H1 (cell line): ENCODE measurements at regions not wholly inside any gene's neighbourhood (a gene's known extent, or its start where the extent isn't known, plus 50 kb on each side); places are given as distances from the start of the nearest gene placed in this dataset.

Experiments
- CTCF ChIA-PET: fragments of 300-600 bp; sonication (Branson Sonifier 250); formaldehyde crosslinking; loops from one replicate; lab custom pipeline; 2021; ENCODE audit not compliant: partially characterized antibody; lab: Charles Lee
- POLR2A ChIA-PET: fragments of 300-600 bp; sonication (Branson Sonifier 250); formaldehyde crosslinking; loops from one replicate; lab custom pipeline; 2021; ENCODE audit warnings: inconsistent platforms; ENCODE audit not compliant: partially characterized antibody; lab: Charles Lee
- DNase-seq, 2 experiments: peaks; one replicate each; pipeline versions ENCODE4 v3.0.0 to v3.0.0-alpha.2; 2010 to 2022; ENCODE audit warnings: low spot score in 2 of 2, low read depth in 1 of 2, mixed read lengths in 1 of 2
- FAIRE-seq: peaks from 2 replicates; lab custom pipeline; 2011; peaks lifted over from hg19 to GRCh38; lab: Jason Lieb, UNC
- H2AFZ ChIP-seq: 2 replicates; pipeline ENCODE4 v1.8.1; 2012; ENCODE audit warnings: low read length, inconsistent platforms
- H2AK5ac ChIP-seq: 2 replicates; pipeline ENCODE4 v1.6.1; 2013; ENCODE audit warnings: low read depth, low read length
- H2BK120ac ChIP-seq: replicated peaks from 2 replicates; pipeline ENCODE3; 2013; ENCODE audit warnings: low read depth, low read length, inconsistent platforms
- H2BK12ac ChIP-seq: 2 replicates; pipeline ENCODE4 v1.6.1; 2013; ENCODE audit warnings: low read depth, low read length
- H2BK15ac ChIP-seq: 2 replicates; pipeline ENCODE4 v1.6.1; 2013; ENCODE audit warnings: low read length
- H2BK20ac ChIP-seq: 2 replicates; pipeline ENCODE4 v1.6.1; 2013; ENCODE audit warnings: low read length
- H2BK5ac ChIP-seq: 2 replicates; pipeline ENCODE4 v1.6.1; 2013; ENCODE audit warnings: low read depth, low read length
- H3K14ac ChIP-seq: 2 replicates; pipeline ENCODE4 v1.6.1; 2013; ENCODE audit warnings: inconsistent platforms; ENCODE audit not compliant: insufficient read length
- H3K18ac ChIP-seq: 2 replicates; pipeline ENCODE4 v1.6.1; 2013; ENCODE audit warnings: low read length; ENCODE audit errors: extremely low read depth
- H3K23ac ChIP-seq: 2 replicates; pipeline ENCODE4 v1.6.1; 2013; ENCODE audit warnings: inconsistent platforms; ENCODE audit not compliant: insufficient read length
- H3K23me2 ChIP-seq: 2 replicates; pipeline ENCODE4 v1.6.1; 2013; ENCODE audit warnings: low read depth, low read length
- H3K27ac ChIP-seq: 2 replicates; pipeline ENCODE4 v1.6.1; 2011; ENCODE audit warnings: low read depth, low read length, inconsistent platforms
- H3K27me3 ChIP-seq, 4 experiments: replicated peaks in 1 of 4; 1 replicate in 1 of 4; 2 replicates in 3 of 4; pipeline versions ENCODE4 v1.6.1 to v1.8.1; 2011 to 2013; ENCODE audit warnings: low read length in 3 of 4, mild to moderate bottlenecking in 3 of 4, inconsistent platforms in 2 of 4, mixed read lengths in 2 of 4, moderate library complexity in 1 of 4; ENCODE audit not compliant: control insufficient read depth in 3 of 4, insufficient read depth in 3 of 4; ENCODE audit errors: extremely low read depth in 1 of 4
- H3K36me3 ChIP-seq, 4 experiments: 2 replicates each; pipeline versions ENCODE4 v1.6.1 to v1.8.1; 2011 to 2013; ENCODE audit warnings: mild to moderate bottlenecking in 4 of 4, low read length in 3 of 4, moderate library complexity in 2 of 4, control low read depth in 1 of 4, inconsistent platforms in 1 of 4; ENCODE audit not compliant: insufficient read depth in 4 of 4, control insufficient read depth in 2 of 4
- H3K4ac ChIP-seq: replicated peaks from 2 replicates; pipeline ENCODE3; 2013; ENCODE audit warnings: low read length, low read depth, mixed read lengths, inconsistent platforms; ENCODE audit not compliant: insufficient read length
- H3K4me1 ChIP-seq, 4 experiments: replicated peaks in 1 of 4; 1 replicate in 1 of 4; 2 replicates in 3 of 4; pipeline versions ENCODE4 v1.6.1 to v1.8.1; 2011 to 2013; ENCODE audit warnings: low read length in 3 of 4, inconsistent platforms in 2 of 4, mixed read lengths in 1 of 4; ENCODE audit not compliant: insufficient read depth in 4 of 4, control insufficient read depth in 3 of 4
- H3K4me2 ChIP-seq, 2 experiments: 2 replicates each; pipeline versions ENCODE4 v1.6.1 to v1.8.1; 2011 to 2013; ENCODE audit warnings: low read depth in 2 of 2, low read length in 2 of 2, control low read depth in 1 of 2, inconsistent platforms in 1 of 2, mild to moderate bottlenecking in 1 of 2; ENCODE audit not compliant: insufficient read depth in 1 of 2
- H3K4me3 ChIP-seq, 4 experiments: fragments of 200-600, 300-600 bp in 1 of 4; sonication (generic), shearing (Covaris generic), sonication (Bioruptor Twin) in 1 of 4; 2 replicates each; pipeline versions ENCODE4 v1.5.1 to v1.8.1; 2011 to 2016; ENCODE audit warnings: low read length in 4 of 4, low read depth in 3 of 4, control low read depth in 2 of 4, inconsistent platforms in 2 of 4, mild to moderate bottlenecking in 2 of 4, mixed read lengths in 1 of 4, moderate library complexity in 1 of 4; ENCODE audit not compliant: insufficient read depth in 2 of 4; ENCODE audit errors: extremely low read depth in 1 of 4
- H3K56ac ChIP-seq: replicated peaks from 2 replicates; pipeline ENCODE3; 2013; ENCODE audit warnings: low read depth, mild to moderate bottlenecking, mixed read lengths, low read length, inconsistent platforms; ENCODE audit not compliant: insufficient read length
- H3K79me1 ChIP-seq: 2 replicates; pipeline ENCODE4 v1.6.1; 2013; ENCODE audit warnings: low read depth, low read length, control low read depth
- H3K79me2 ChIP-seq, 2 experiments: 2 replicates each; pipeline versions ENCODE4 v1.6.1 to v1.8.1; 2012 to 2013; ENCODE audit warnings: low read length in 2 of 2, mild to moderate bottlenecking in 2 of 2, inconsistent platforms in 1 of 2; ENCODE audit not compliant: insufficient read depth in 2 of 2, control insufficient read depth in 1 of 2
- H3K9ac ChIP-seq, 4 experiments: replicated peaks in 1 of 4; 1 replicate in 1 of 4; 2 replicates in 3 of 4; pipeline versions ENCODE4 v1.6.1 to v1.8.1; 2011 to 2013; ENCODE audit warnings: low read depth in 3 of 4, low read length in 3 of 4, control low read depth in 2 of 4, mild to moderate bottlenecking in 2 of 4, moderate library complexity in 2 of 4, inconsistent platforms in 1 of 4; ENCODE audit errors: extremely low read depth in 1 of 4
- H3K9me3 ChIP-seq, 2 experiments: 2 replicates each; pipeline versions ENCODE4 v1.6.1 to v1.8.1; 2012 to 2013; ENCODE audit warnings: mild to moderate bottlenecking in 2 of 2, moderate library complexity in 2 of 2, control low read depth in 1 of 2, inconsistent platforms in 1 of 2, low read depth in 1 of 2, low read length in 1 of 2, mixed read lengths in 1 of 2; ENCODE audit not compliant: insufficient read depth in 2 of 2
- H4K20me1 ChIP-seq, 2 experiments: replicated peaks in 1 of 2; 2 replicates each; pipeline versions ENCODE3 to v1.8.1; 2011 to 2013; ENCODE audit warnings: inconsistent platforms in 2 of 2, low read length in 2 of 2, mild to moderate bottlenecking in 1 of 2; ENCODE audit not compliant: insufficient read depth in 2 of 2, control insufficient read depth in 1 of 2
- H4K5ac ChIP-seq: 2 replicates; pipeline ENCODE4 v1.6.1; 2013; ENCODE audit warnings: low read length, low read depth, mixed read lengths, inconsistent platforms; ENCODE audit not compliant: insufficient read length
- H4K8ac ChIP-seq: 2 replicates; pipeline ENCODE4 v1.8.0; 2013; ENCODE audit warnings: mild to moderate bottlenecking, moderate library complexity, low read length, inconsistent platforms; ENCODE audit not compliant: insufficient read depth; ENCODE audit errors: extremely low read depth
- H4K91ac ChIP-seq: replicated peaks from 2 replicates; pipeline ENCODE3; 2013; ENCODE audit warnings: low read length, mixed read lengths, inconsistent platforms; ENCODE audit not compliant: insufficient read length
- ASH2L ChIP-seq: fragments of 200-600, 300-600 bp; sonication (generic); IDR thresholded peaks from one replicate; pipeline ENCODE4 v1.7.1; 2017; ENCODE audit warnings: low read length
- BCL11A ChIP-seq, 2 experiments: IDR thresholded peaks; one replicate each; pipeline ENCODE4 v1.6.1; 2011; ENCODE audit warnings: low read depth in 2 of 2, low read length in 2 of 2, mild to moderate bottlenecking in 2 of 2
- BRCA1 ChIP-seq: IDR thresholded peaks from 2 replicates; pipeline ENCODE4 v1.6.1; 2012; ENCODE audit warnings: low read depth, low read length, improper control_type of control experiment
- CREB1 ChIP-seq: IDR thresholded peaks from 2 replicates; pipeline ENCODE4 v1.6.1; 2012; ENCODE audit warnings: inconsistent platforms
- GABPA ChIP-seq: IDR thresholded peaks from 2 replicates; pipeline ENCODE4 v1.6.1; 2011; ENCODE audit warnings: mild to moderate bottlenecking, low read length, moderate library complexity, borderline replicate concordance; ENCODE audit not compliant: insufficient read depth
- JUND ChIP-seq: IDR thresholded peaks from 2 replicates; pipeline ENCODE4 v1.6.1; 2011; ENCODE audit warnings: mild to moderate bottlenecking, improper control_type of control experiment, low read length
- RBBP5 ChIP-seq: IDR thresholded peaks from 2 replicates; pipeline ENCODE4 v1.7.1; 2012; ENCODE audit warnings: low read depth, mild to moderate bottlenecking, inconsistent platforms, low read length, moderate library complexity, borderline replicate concordance
- SAP30 ChIP-seq: fragments of 300-600 bp; sonication (generic); IDR thresholded peaks from 2 replicates; pipeline ENCODE4 v1.7.1; 2012; ENCODE audit warnings: low read length, moderate library complexity, mild to moderate bottlenecking, inconsistent platforms; ENCODE audit not compliant: insufficient read depth, insufficient replicate concordance
- SIN3A ChIP-seq, 2 experiments: IDR thresholded peaks in 1 of 2; conservative IDR thresholded peaks in 1 of 2; 2 replicates each; pipeline ENCODE4 v1.6.1; 2011 to 2012; ENCODE audit warnings: low read length in 2 of 2, improper control_type of control experiment in 1 of 2, low read depth in 1 of 2, mild to moderate bottlenecking in 1 of 2
- SP2 ChIP-seq: IDR thresholded peaks from 2 replicates; pipeline ENCODE4 v1.6.1; 2012; ENCODE audit warnings: mild to moderate bottlenecking, low read length, inconsistent platforms
- ZNF274 ChIP-seq: IDR thresholded peaks from 2 replicates; pipeline ENCODE4 v1.7.0; 2012; ENCODE audit warnings: low read length, borderline replicate concordance; ENCODE audit errors: extremely low read depth
- whole genome bisulfite sequencing, 2 experiments: shearing (Covaris generic) in 1 of 2; methylation state at CpG; one replicate each; pipeline versions ENCODE4 v1.1.6 to v1.1.7; 2013 to 2015; ENCODE audit warnings: low lambda C conversion rate in 2 of 2, mixed read lengths in 2 of 2, inconsistent platforms in 1 of 2, low coverage in 1 of 2, missing lambda C conversion rate in 1 of 2; ENCODE audit not compliant: insufficient replicate concordance in 2 of 2, insufficient coverage in 1 of 2, insufficient read length in 1 of 2; ENCODE audit errors: extremely low coverage in 1 of 2, missing lambda C conversion rate in 1 of 2; 5-methylcytosine and 5-hydroxymethylcytosine counted together
- TF ChIP-seq, protein P1 (sequence below): IDR thresholded peaks from 2 replicates; pipeline ENCODE4 v1.6.1; 2012; ENCODE audit warnings: inconsistent platforms
- TF ChIP-seq, protein P2 (sequence below): IDR thresholded peaks from 2 replicates; pipeline ENCODE4 v1.6.1; 2011; ENCODE audit warnings: low read depth, mild to moderate bottlenecking, low read length; ENCODE audit not compliant: insufficient read depth
- TF ChIP-seq, protein P3 (sequence below): IDR thresholded peaks from 2 replicates; pipeline ENCODE4 v1.6.1; 2012; ENCODE audit warnings: inconsistent platforms

DNA sequence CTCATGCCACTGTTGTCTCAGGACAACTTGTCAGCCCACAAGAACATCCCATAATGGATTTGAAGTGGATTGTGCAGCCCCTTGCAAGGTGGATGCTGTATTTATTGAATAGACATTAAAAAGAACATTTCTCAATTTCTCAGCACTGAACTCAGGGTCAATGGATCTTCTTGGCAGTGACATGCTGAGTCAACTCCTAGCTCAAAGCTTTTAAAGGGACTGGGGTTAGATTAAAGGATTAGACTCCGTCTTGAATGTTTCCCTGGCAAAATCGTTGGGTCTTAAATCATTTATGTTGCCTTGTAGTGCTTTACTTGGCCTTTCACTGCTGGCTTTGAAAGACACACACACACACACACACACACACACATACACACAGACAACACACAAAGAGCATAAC, 221.6 kb upstream of the PBX1 start:
- Histone ChIP-seq H2BK120ac (no peak overlapping the region), H3K4me2 (no peak overlapping the region), H2AK5ac (no peak overlapping the region), H2BK20ac (no peak overlapping the region), H3K23ac (no peak overlapping the region), H3K79me1 (no peaks in the 10 kb centered on the region), H3K4me1 (no peaks in the 10 kb centered on the region), H3K18ac (no peak overlapping the region), H3K9ac (no peak overlapping the region), H3K9me3 (peaks cover 6% of the 10 kb centered on the region in 2 experiments; a peak in 1 of 4 replicates), H4K5ac (no peak overlapping the region), H4K8ac (no peak overlapping the region), H2BK15ac (no peak overlapping the region), H4K20me1 (no peaks in the 10 kb centered on the region), H2BK5ac (no peak overlapping the region), H4K91ac (no peak overlapping the region), H3K27me3 (no peaks in the 10 kb centered on the region), H3K36me3 (no peaks in the 10 kb centered on the region), H3K27ac (no peak overlapping the region), H3K4ac (no peak overlapping the region), H2AFZ (no peak overlapping the region), H3K79me2 (no peaks in the 10 kb centered on the region), H3K4me3 (no peak overlapping the region), H3K23me2 (no peaks in the 10 kb centered on the region; the same call in 1 of the 2 replicates), H3K56ac (no peak overlapping the region), H2BK12ac (no peak overlapping the region), H3K14ac (no peak overlapping the region)
- 88% methylated on average over 2 of the region's 2 CpGs; no CpG with 5 or more reads in 1 of the 2 experiments for WGBS, 2 experiments
- ChIA-PET POLR2A (no interaction called here), CTCF (no interaction called here)
- DNase-seq (no peak), FAIRE-seq (no peak)
- TF ChIP-seq SIN3A (conservative IDR thresholded peaks at IDR 0.05 in 1 of 2, IDR thresholded peaks at IDR 0.05 in 1 of 2; ENCODE audit: low read depth in 1 of 2, low read length in 2 of 2) (no peak), BRCA1 (no peak), JUND (no peak), RBBP5 (no peak), SP2 (no peak), SAP30 (no peak), CREB1 (no peak), BCL11A (IDR thresholded peaks at IDR 0.05; ENCODE audit: low read depth in 2 of 2, low read length in 2 of 2) (no peak), ASH2L (no peak), ZNF274 (no peak), GABPA (no peak)
- TF ChIP-seq, protein P1, sequence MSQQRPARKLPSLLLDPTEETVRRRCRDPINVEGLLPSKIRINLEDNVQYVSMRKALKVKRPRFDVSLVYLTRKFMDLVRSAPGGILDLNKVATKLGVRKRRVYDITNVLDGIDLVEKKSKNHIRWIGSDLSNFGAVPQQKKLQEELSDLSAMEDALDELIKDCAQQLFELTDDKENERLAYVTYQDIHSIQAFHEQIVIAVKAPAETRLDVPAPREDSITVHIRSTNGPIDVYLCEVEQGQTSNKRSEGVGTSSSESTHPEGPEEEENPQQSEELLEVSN = no peak
- TF ChIP-seq, protein P2, sequence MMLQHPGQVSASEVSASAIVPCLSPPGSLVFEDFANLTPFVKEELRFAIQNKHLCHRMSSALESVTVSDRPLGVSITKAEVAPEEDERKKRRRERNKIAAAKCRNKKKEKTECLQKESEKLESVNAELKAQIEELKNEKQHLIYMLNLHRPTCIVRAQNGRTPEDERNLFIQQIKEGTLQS = no peak
- TF ChIP-seq, protein P3, sequence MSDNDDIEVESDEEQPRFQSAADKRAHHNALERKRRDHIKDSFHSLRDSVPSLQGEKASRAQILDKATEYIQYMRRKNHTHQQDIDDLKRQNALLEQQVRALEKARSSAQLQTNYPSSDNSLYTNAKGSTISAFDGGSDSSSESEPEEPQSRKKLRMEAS = no peak
